RWPE2 (cell line): ENCODE measurements at regions not wholly inside any gene's neighbourhood (a gene's known extent, or its start where the extent isn't known, plus 50 kb on each side); places are given as distances from the start of the nearest gene placed in this dataset.
"Not testable (repeated sequence)": the region's sequence is repeated elsewhere in the genome, so short reads cannot be mapped to it uniquely, and the experiment has no call there.

Source experiments
- ATAC-seq: fragments of 200-7000 bp; cut with Tn5 transposase; 3 replicates; pipeline ENCODE4 v1.9.1; 2021; ENCODE audit warnings: low read depth
- DNase-seq: peaks from one replicate; pipeline ENCODE4 v3.0.0-alpha.2; 2020; ENCODE audit warnings: low spot score
- H3K27ac ChIP-seq: fragments of 450-650 bp; 2 replicates; pipeline ENCODE4 v1.5.1; 2017; ENCODE audit warnings: mild to moderate bottlenecking; ENCODE audit not compliant: poor library complexity, severe bottlenecking
- H3K27me3 ChIP-seq: fragments of 250-450 bp; sonication (Bioruptor Pico); 2 replicates; pipeline ENCODE4 v1.5.1; 2021; ENCODE audit warnings: mild to moderate bottlenecking, moderate library complexity; ENCODE audit not compliant: insufficient read depth, poor library complexity, severe bottlenecking
- H3K36me3 ChIP-seq: fragments of 250-450 bp; sonication (Bioruptor Pico); 2 replicates; pipeline ENCODE4 v1.5.1; 2020; ENCODE audit warnings: low read depth, mild to moderate bottlenecking, moderate library complexity
- H3K4me1 ChIP-seq: fragments of 250-450 bp; sonication (Bioruptor Pico); 2 replicates; pipeline ENCODE4 v1.5.1; 2021; ENCODE audit warnings: mild to moderate bottlenecking, moderate library complexity; ENCODE audit not compliant: insufficient read depth, poor library complexity, severe bottlenecking
- H3K4me3 ChIP-seq: fragments of 250-450 bp; sonication (Bioruptor Pico); 2 replicates; pipeline ENCODE4 v1.5.1; 2021; ENCODE audit warnings: mild to moderate bottlenecking, moderate library complexity; ENCODE audit not compliant: severe bottlenecking
- H3K9me3 ChIP-seq: fragments of 250-450 bp; sonication (Bioruptor Pico); 2 replicates; pipeline ENCODE4 v1.5.1; 2021; ENCODE audit warnings: mild to moderate bottlenecking, moderate library complexity; ENCODE audit not compliant: severe bottlenecking
- TF ChIP-seq, protein P1 (sequence below): fragments of 450-650 bp; IDR thresholded peaks from one replicate; pipeline ENCODE4 v1.5.1; 2017; ENCODE audit warnings: mild to moderate bottlenecking, moderate library complexity; ENCODE audit not compliant: poor library complexity, severe bottlenecking

- no peaks in the 10 kb centered on the region for H3K27me3 ChIP-seq
- H3K4me1 ChIP-seq: no peaks in the 10 kb centered on the region
- TF ChIP-seq, protein P1, sequence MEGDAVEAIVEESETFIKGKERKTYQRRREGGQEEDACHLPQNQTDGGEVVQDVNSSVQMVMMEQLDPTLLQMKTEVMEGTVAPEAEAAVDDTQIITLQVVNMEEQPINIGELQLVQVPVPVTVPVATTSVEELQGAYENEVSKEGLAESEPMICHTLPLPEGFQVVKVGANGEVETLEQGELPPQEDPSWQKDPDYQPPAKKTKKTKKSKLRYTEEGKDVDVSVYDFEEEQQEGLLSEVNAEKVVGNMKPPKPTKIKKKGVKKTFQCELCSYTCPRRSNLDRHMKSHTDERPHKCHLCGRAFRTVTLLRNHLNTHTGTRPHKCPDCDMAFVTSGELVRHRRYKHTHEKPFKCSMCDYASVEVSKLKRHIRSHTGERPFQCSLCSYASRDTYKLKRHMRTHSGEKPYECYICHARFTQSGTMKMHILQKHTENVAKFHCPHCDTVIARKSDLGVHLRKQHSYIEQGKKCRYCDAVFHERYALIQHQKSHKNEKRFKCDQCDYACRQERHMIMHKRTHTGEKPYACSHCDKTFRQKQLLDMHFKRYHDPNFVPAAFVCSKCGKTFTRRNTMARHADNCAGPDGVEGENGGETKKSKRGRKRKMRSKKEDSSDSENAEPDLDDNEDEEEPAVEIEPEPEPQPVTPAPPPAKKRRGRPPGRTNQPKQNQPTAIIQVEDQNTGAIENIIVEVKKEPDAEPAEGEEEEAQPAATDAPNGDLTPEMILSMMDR: peak; percentile 26
- DNase-seq (no peak), ATAC-seq (no peak)
- H3K9me3 ChIP-seq: no peaks in the 10 kb centered on the region
- H3K36me3 ChIP-seq: no peaks in the 10 kb centered on the region
- no peak overlapping the region for H3K4me3 ChIP-seq
- no peak overlapping the region for H3K27ac ChIP-seq
These were observed 313.5 kb upstream of the IRS4 start for GRCh38 chrX:109049903-109050302.

DNA sequence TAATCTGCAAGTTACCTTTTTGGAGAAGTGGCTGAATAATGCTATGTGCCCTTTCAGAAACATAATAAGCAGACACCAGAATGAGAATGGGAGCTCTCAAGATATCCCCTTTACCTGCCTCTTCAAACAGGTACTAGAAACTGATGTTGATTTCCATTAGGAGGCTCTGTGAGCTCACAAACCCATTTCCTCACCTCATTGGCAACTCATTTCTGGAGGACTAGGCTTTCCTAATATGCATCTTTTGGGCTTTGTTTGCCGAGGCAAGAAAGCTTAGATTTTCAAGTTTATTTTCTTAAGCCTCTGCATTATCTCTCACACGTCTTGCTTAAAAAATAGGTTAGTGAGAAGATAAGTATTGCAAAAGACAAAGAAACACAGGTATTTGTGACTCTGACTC lies 313.1 kb upstream of the IRS4 start:
- Histone ChIP-seq H3K27ac (no peak overlapping the region), H3K9me3 (no peaks in the 10 kb centered on the region), H3K36me3 (no peaks in the 10 kb centered on the region), H3K27me3 (no peaks in the 10 kb centered on the region), H3K4me3 (no peak overlapping the region), H3K4me1 (no peaks in the 10 kb centered on the region)
- no peak for ATAC-seq
- TF ChIP-seq, protein P1: no peak
- no peak for DNase-seq

DNA sequence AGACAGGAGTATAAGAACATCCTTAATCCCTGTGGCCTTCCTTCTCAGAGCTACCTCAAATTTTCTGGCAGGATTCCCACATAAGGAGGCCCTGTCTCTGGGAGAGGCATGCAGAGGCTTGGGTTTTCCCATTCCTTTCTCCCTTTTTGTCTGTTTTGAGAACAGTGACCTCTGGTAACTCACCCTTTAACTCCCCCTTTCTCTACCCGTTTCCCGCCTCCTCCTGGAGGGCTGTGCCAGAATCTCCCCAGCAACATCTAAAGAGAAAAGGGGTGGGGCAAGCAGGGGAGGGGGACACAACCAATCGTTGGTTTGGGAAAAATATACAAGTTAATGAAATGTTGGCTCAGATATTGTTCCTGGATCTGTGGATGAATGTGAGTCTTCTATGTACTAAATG lies 303.7 kb upstream of the IRS4 start:
- TF ChIP-seq, protein P1: no peak
- no peaks in the 10 kb centered on the region for H3K9me3 ChIP-seq
- DNase-seq (no peak), ATAC-seq (no peak)
- no peaks in the 10 kb centered on the region for H3K4me1 ChIP-seq
- H3K36me3 ChIP-seq: no peaks in the 10 kb centered on the region
- no peaks in the 10 kb centered on the region for H3K27me3 ChIP-seq
- no peak overlapping the region for H3K27ac ChIP-seq
- no peak overlapping the region for H3K4me3 ChIP-seq

DNA sequence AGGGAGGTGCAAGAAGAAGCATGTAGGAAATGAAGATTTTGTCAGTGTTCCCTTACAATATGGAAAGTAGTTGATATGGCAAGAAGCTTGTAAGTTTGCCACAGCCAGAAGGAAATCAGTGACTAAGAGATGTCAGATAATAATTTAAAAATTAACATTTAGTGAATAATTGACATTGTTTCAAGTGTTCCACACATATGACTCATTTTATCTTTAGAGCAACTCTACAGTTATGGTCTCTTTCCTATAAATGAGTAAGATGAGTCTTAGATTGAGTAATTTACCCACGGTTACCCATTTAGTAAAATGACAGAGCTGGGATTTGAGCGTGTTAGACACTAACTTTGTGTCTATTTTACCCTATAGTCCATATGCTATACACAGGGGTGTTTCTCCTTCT lies 300.3 kb upstream of the IRS4 start:
- no peaks in the 10 kb centered on the region for H3K9me3 ChIP-seq
- no peaks in the 10 kb centered on the region for H3K4me1 ChIP-seq
- H3K27me3 ChIP-seq: no peaks in the 10 kb centered on the region
- TF ChIP-seq, protein P1: no peak
- ATAC-seq: no peak
- no peak for DNase-seq
- H3K36me3 ChIP-seq: no peaks in the 10 kb centered on the region
- no peak overlapping the region for H3K27ac ChIP-seq
- H3K4me3 ChIP-seq: no peak overlapping the region

GRCh38 chrX:108993909-108994308 lies 257.5 kb upstream of the IRS4 start:
- H3K36me3 ChIP-seq: no peaks in the 10 kb centered on the region
- no peaks in the 10 kb centered on the region for H3K4me1 ChIP-seq
- ATAC-seq (no peak), DNase-seq (no peak)
- no peaks in the 10 kb centered on the region for H3K27me3 ChIP-seq
- no peaks in the 10 kb centered on the region for H3K9me3 ChIP-seq
- H3K27ac ChIP-seq: no peak overlapping the region
- TF ChIP-seq, protein P1: no peak
- H3K4me3 ChIP-seq: no peak overlapping the region

- H3K36me3 ChIP-seq, DNase-seq, ATAC-seq, H3K27ac ChIP-seq, H3K4me1 ChIP-seq, H3K27me3 ChIP-seq, H3K9me3 ChIP-seq, H3K4me3 ChIP-seq: not testable (repeated sequence)
These were observed 236.5 kb upstream of the IRS4 start for GRCh38 chrX:108972899-108973298.
